CD4-positive, alpha-beta T cell (primary cell): ENCODE measurements at regions not wholly inside any gene's neighbourhood (a gene's known extent, or its start where the extent isn't known, plus 50 kb on each side); places are given as distances from the start of the nearest gene placed in this dataset.

ENCODE experiments used
- ATAC-seq: fragments of 200-7000 bp; cut with Tn5 transposase; one replicate; pipeline ENCODE4 v1.10.0; 2022; ENCODE audit warnings: mild to moderate bottlenecking; ENCODE audit not compliant: poor library complexity
- CTCF ChIA-PET: fragments of 350-600 bp; sonication (Branson Sonifier 250); formaldehyde crosslinking; loops from one replicate; lab custom pipeline; 2021; ENCODE audit warnings: antibody characterized with exemption, inconsistent platforms; lab: Charles Lee
- POLR2A ChIA-PET: fragments of 350-600 bp; sonication (Branson Sonifier 250); formaldehyde crosslinking; loops from one replicate; lab custom pipeline; 2021; ENCODE audit warnings: antibody characterized with exemption, inconsistent platforms; lab: Charles Lee
- DNase-seq, 14 experiments: peaks; one replicate each; pipeline ENCODE4 v3.0.0-alpha.2; 2013 to 2020; ENCODE audit warnings: mixed read lengths in 2 of 14
- H3K27ac ChIP-seq, 2 donors: one replicate each; pipeline versions ENCODE4 v1.5.1 to v1.7.0; 2013; ENCODE audit warnings: low read length in 2 of 2, low read depth in 1 of 2, mild to moderate bottlenecking in 1 of 2
- H3K27me3 ChIP-seq, 2 experiments: 1 replicate in 1 of 2; 2 replicates in 1 of 2; pipeline versions ENCODE4 v1.6.1 to v1.7.0; 2013; ENCODE audit warnings: low read length in 2 of 2, control low read depth in 1 of 2, mild to moderate bottlenecking in 1 of 2, moderate library complexity in 1 of 2; ENCODE audit not compliant: insufficient read depth in 2 of 2, control insufficient read depth in 1 of 2
- H3K36me3 ChIP-seq: one replicate; pipeline ENCODE4 v1.6.1; 2013; ENCODE audit warnings: low read length, control low read depth; ENCODE audit not compliant: insufficient read depth
- H3K4me1 ChIP-seq: one replicate; pipeline ENCODE4 v1.6.1; 2013; ENCODE audit warnings: low read length, control low read depth; ENCODE audit not compliant: insufficient read depth
- H3K4me3 ChIP-seq: one replicate; pipeline ENCODE4 v1.5.1; 2013; ENCODE audit warnings: mild to moderate bottlenecking, low read length, moderate library complexity
- H3K9me3 ChIP-seq, 2 experiments: 1 replicate in 1 of 2; 2 replicates in 1 of 2; pipeline versions ENCODE4 v1.6.1 to v1.7.0; 2013; ENCODE audit warnings: low read length in 2 of 2, mild to moderate bottlenecking in 2 of 2, control low read depth in 1 of 2, moderate library complexity in 1 of 2; ENCODE audit not compliant: control insufficient read depth in 1 of 2, insufficient read depth in 1 of 2
- H3K27ac Mint-ChIP-seq: one replicate; pipeline ENCODE4 v1.8.0; 2020; ENCODE audit warnings: mixed read lengths
- H3K27me3 Mint-ChIP-seq: one replicate; pipeline ENCODE4 v1.8.0; 2021; ENCODE audit warnings: mixed read lengths
- H3K36me3 Mint-ChIP-seq: one replicate; pipeline ENCODE4 v1.8.0; 2021; ENCODE audit warnings: low read depth, mixed read lengths
- H3K4me1 Mint-ChIP-seq: one replicate; pipeline ENCODE4 v1.8.0; 2021; ENCODE audit warnings: low read depth, mixed read lengths
- H3K4me3 Mint-ChIP-seq: one replicate; pipeline ENCODE4 v1.8.0; 2020; ENCODE audit warnings: mild to moderate bottlenecking, mixed read lengths
- H3K9me3 Mint-ChIP-seq: one replicate; pipeline ENCODE4 v1.8.0; 2020; ENCODE audit warnings: mixed read lengths
- intact Hi-C, 2 experiments: fragments of 100-400 bp; cut with DNase I in 1 of 2; cut with micrococcal nuclease in 1 of 2; formaldehyde crosslinking; loops; one replicate each; pipeline versions ENCODE4 v1.15.1 to v1.9.0; 2023 to 2025; cut with DNase I, micrococcal nuclease
- TF ChIP-seq, protein P1 (sequence below): fragments of 200-600 bp; IDR thresholded peaks from one replicate; pipeline ENCODE4 v1.8.0; 2022; ENCODE audit warnings: antibody characterized with exemption, mild to moderate bottlenecking

DNA sequence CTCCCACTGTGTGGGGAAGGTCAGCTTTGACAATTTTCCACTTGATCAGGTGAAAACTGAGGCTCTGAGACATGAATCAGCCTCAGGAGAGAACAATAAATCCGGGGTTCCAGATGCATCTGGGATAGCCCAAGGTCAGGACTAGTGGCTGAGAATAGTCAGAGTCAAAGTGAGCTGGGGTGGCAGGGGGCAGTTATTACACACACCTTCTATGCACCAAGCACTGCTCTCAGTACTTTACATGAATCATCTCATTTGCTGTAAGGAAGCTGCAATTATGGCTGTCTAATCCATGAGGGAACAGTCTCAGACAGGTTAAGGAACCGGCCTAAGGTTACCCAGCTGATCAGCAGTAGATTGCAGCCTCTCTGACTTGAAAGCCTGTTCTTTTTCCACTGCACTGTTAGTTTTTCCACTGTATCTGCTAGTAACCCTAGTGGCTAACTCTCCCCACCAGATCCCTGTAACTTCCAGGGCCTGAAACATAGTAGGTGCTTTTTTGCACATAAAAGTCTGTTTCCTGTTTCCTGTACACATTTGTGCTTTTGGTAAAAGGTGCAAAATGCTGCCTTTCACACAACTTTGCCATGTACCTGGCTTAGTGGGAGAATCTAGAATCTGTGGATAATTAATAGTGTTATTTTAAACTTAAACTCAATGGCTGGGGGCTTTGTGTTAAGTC, 125.9 kb downstream of the EMX2 start:
- Mint-ChIP-seq H3K9me3 (no peaks in the 10 kb centered on the region), H3K4me3 (no peak overlapping the region), H3K4me1 (no peaks in the 10 kb centered on the region), H3K27ac (no peak overlapping the region), H3K36me3 (no peaks in the 10 kb centered on the region), H3K27me3 (no peaks in the 10 kb centered on the region)
- TF ChIP-seq, protein P1, sequence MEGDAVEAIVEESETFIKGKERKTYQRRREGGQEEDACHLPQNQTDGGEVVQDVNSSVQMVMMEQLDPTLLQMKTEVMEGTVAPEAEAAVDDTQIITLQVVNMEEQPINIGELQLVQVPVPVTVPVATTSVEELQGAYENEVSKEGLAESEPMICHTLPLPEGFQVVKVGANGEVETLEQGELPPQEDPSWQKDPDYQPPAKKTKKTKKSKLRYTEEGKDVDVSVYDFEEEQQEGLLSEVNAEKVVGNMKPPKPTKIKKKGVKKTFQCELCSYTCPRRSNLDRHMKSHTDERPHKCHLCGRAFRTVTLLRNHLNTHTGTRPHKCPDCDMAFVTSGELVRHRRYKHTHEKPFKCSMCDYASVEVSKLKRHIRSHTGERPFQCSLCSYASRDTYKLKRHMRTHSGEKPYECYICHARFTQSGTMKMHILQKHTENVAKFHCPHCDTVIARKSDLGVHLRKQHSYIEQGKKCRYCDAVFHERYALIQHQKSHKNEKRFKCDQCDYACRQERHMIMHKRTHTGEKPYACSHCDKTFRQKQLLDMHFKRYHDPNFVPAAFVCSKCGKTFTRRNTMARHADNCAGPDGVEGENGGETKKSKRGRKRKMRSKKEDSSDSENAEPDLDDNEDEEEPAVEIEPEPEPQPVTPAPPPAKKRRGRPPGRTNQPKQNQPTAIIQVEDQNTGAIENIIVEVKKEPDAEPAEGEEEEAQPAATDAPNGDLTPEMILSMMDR: no peak
- intact Hi-C loops: no loop called here
- Histone ChIP-seq H3K4me3 (no peak overlapping the region), H3K9me3 (no peaks in the 10 kb centered on the region), H3K4me1 (no peaks in the 10 kb centered on the region), H3K27ac (no peak overlapping the region), H3K27me3 (peaks cover 0 to 3% of the 10 kb centered on the region in 2 experiments), H3K36me3 (no peaks in the 10 kb centered on the region)
- CTCF ChIA-PET: no interaction called here
- no peak for DNase-seq
- POLR2A ChIA-PET: no interaction called here
- ATAC-seq: no peak

GRCh38 chr10:117669122-117669521, 126.6 kb downstream of the EMX2 start:
- ChIA-PET CTCF (no interaction called here), POLR2A (no interaction called here)
- Histone ChIP-seq H3K36me3 (no peaks in the 10 kb centered on the region), H3K4me1 (no peaks in the 10 kb centered on the region), H3K27ac (no peak overlapping the region), H3K9me3 (no peaks in the 10 kb centered on the region), H3K27me3 (peaks cover 0 to 3% of the 10 kb centered on the region in 2 experiments), H3K4me3 (no peak overlapping the region)
- ATAC-seq: no peak
- intact Hi-C loops: no loop called here
- no peak overlapping the region for H3K4me3 Mint-ChIP-seq
- H3K27ac Mint-ChIP-seq: no peak overlapping the region
- no peaks in the 10 kb centered on the region for H3K27me3 Mint-ChIP-seq
- TF ChIP-seq, protein P1: no peak
- no peak for DNase-seq
- H3K36me3 Mint-ChIP-seq: no peaks in the 10 kb centered on the region
- no peaks in the 10 kb centered on the region for H3K9me3 Mint-ChIP-seq
- no peaks in the 10 kb centered on the region for H3K4me1 Mint-ChIP-seq

DNA sequence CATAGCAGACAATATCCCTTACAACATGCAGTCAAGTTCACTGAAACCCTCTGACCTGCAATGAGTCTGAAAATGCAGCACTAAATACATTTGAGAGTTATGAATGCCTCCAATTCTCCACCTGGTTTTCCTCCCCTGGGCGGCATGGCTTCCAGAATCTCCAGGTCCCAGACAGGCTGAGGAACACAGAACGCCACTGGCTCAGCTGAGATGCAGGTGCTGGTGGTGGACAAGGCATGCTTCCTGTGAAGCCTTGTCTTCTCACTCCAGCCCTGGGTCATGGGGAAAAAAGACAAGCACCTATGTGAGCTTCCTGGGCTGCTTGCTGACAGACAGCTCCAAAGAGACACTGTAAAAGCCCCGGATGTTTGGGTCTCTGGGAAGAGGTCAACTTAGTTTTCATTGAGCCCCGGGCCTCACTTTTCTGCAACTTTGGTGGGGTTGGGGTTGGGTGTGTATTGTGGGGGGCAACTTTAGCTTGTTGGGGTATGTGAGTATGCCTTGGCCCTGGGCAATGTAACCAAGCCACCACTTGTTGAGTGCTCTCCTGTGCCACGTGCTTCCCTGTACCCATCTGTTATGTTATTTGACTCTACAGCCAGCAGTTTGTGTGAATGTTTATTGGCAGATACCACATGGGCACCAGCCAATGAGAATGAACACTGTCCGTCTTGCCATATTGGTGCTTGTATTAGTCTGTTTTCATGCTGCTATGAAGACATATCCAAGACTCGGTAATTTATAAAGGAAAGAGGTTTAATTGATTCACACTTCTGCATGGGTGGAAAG, 127.8 kb downstream of the EMX2 start:
- ChIA-PET CTCF (no interaction called here), POLR2A (no interaction called here)
- Histone ChIP-seq H3K9me3 (no peaks in the 10 kb centered on the region), H3K27me3 (peaks cover 0 to 3% of the 10 kb centered on the region in 2 experiments), H3K27ac (no peak overlapping the region), H3K36me3 (no peaks in the 10 kb centered on the region), H3K4me1 (no peaks in the 10 kb centered on the region), H3K4me3 (no peak overlapping the region)
- no peak for ATAC-seq
- TF ChIP-seq, protein P1: no peak
- Mint-ChIP-seq H3K27me3 (no peaks in the 10 kb centered on the region), H3K4me1 (no peaks in the 10 kb centered on the region), H3K9me3 (no peaks in the 10 kb centered on the region), H3K27ac (no peak overlapping the region), H3K36me3 (no peaks in the 10 kb centered on the region), H3K4me3 (no peak overlapping the region)
- intact Hi-C loops: no loop called here
- no peak for DNase-seq
